Sigmoid colon (tissue), 4 donors: ENCODE measurements at regions not wholly inside any gene's neighbourhood (a gene's known extent, or its start where the extent isn't known, plus 50 kb on each side); places are given as distances from the start of the nearest gene placed in this dataset.

ENCODE experiments used
- EP300 ChIP-seq, 4 donors: sonication (generic); formaldehyde crosslinking; IDR thresholded peaks; one replicate each; pipeline ENCODE4 v1.6.1; 2017; ENCODE audit warnings: antibody characterized with exemption in 4 of 4
- POLR2AphosphoS5 ChIP-seq, 4 donors: sonication (generic); formaldehyde crosslinking; IDR thresholded peaks; one replicate each; pipeline ENCODE4 v1.6.1; 2017; ENCODE audit warnings: antibody characterized with exemption in 4 of 4
- TF ChIP-seq, protein P1 (sequence below), 4 experiments: fragments of 450-650 bp in 3 of 4; fragments of 200-600 bp in 1 of 4; IDR thresholded peaks; one replicate each; pipeline ENCODE4 v1.5.1; 2016 to 2019; ENCODE audit warnings: antibody characterized with exemption in 4 of 4, mild to moderate bottlenecking in 3 of 4, moderate library complexity in 2 of 4

- TF ChIP-seq, protein P1, sequence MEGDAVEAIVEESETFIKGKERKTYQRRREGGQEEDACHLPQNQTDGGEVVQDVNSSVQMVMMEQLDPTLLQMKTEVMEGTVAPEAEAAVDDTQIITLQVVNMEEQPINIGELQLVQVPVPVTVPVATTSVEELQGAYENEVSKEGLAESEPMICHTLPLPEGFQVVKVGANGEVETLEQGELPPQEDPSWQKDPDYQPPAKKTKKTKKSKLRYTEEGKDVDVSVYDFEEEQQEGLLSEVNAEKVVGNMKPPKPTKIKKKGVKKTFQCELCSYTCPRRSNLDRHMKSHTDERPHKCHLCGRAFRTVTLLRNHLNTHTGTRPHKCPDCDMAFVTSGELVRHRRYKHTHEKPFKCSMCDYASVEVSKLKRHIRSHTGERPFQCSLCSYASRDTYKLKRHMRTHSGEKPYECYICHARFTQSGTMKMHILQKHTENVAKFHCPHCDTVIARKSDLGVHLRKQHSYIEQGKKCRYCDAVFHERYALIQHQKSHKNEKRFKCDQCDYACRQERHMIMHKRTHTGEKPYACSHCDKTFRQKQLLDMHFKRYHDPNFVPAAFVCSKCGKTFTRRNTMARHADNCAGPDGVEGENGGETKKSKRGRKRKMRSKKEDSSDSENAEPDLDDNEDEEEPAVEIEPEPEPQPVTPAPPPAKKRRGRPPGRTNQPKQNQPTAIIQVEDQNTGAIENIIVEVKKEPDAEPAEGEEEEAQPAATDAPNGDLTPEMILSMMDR (IDR thresholded peaks at IDR 0.05): no peak
- TF ChIP-seq EP300 (IDR thresholded peaks at IDR 0.05): no peak
- no peak for TF ChIP-seq POLR2AphosphoS5 (IDR thresholded peaks at IDR 0.05)
Measured at GRCh38 chr18:68219872-68220271, 495.0 kb downstream of the TMX3 start.
